CD4-positive, alpha-beta T cell (primary cell): ENCODE measurements at regions not wholly inside any gene's neighbourhood (a gene's known extent, or its start where the extent isn't known, plus 50 kb on each side); places are given as distances from the start of the nearest gene placed in this dataset.

ENCODE experiments used
- ATAC-seq: fragments of 200-7000 bp; cut with Tn5 transposase; one replicate; pipeline ENCODE4 v1.10.0; 2022; ENCODE audit warnings: mild to moderate bottlenecking; ENCODE audit not compliant: poor library complexity
- CTCF ChIA-PET: fragments of 350-600 bp; sonication (Branson Sonifier 250); formaldehyde crosslinking; loops from one replicate; lab custom pipeline; 2021; ENCODE audit warnings: antibody characterized with exemption, inconsistent platforms; lab: Charles Lee
- POLR2A ChIA-PET: fragments of 350-600 bp; sonication (Branson Sonifier 250); formaldehyde crosslinking; loops from one replicate; lab custom pipeline; 2021; ENCODE audit warnings: antibody characterized with exemption, inconsistent platforms; lab: Charles Lee
- DNase-seq, 14 experiments: peaks; one replicate each; pipeline ENCODE4 v3.0.0-alpha.2; 2013 to 2020; ENCODE audit warnings: mixed read lengths in 2 of 14
- H3K27ac ChIP-seq, 2 donors: one replicate each; pipeline versions ENCODE4 v1.5.1 to v1.7.0; 2013; ENCODE audit warnings: low read length in 2 of 2, low read depth in 1 of 2, mild to moderate bottlenecking in 1 of 2
- H3K27me3 ChIP-seq, 2 experiments: 1 replicate in 1 of 2; 2 replicates in 1 of 2; pipeline versions ENCODE4 v1.6.1 to v1.7.0; 2013; ENCODE audit warnings: low read length in 2 of 2, control low read depth in 1 of 2, mild to moderate bottlenecking in 1 of 2, moderate library complexity in 1 of 2; ENCODE audit not compliant: insufficient read depth in 2 of 2, control insufficient read depth in 1 of 2
- H3K36me3 ChIP-seq: one replicate; pipeline ENCODE4 v1.6.1; 2013; ENCODE audit warnings: low read length, control low read depth; ENCODE audit not compliant: insufficient read depth
- H3K4me1 ChIP-seq: one replicate; pipeline ENCODE4 v1.6.1; 2013; ENCODE audit warnings: low read length, control low read depth; ENCODE audit not compliant: insufficient read depth
- H3K4me3 ChIP-seq: one replicate; pipeline ENCODE4 v1.5.1; 2013; ENCODE audit warnings: mild to moderate bottlenecking, low read length, moderate library complexity
- H3K9me3 ChIP-seq, 2 experiments: 1 replicate in 1 of 2; 2 replicates in 1 of 2; pipeline versions ENCODE4 v1.6.1 to v1.7.0; 2013; ENCODE audit warnings: low read length in 2 of 2, mild to moderate bottlenecking in 2 of 2, control low read depth in 1 of 2, moderate library complexity in 1 of 2; ENCODE audit not compliant: control insufficient read depth in 1 of 2, insufficient read depth in 1 of 2
- H3K27ac Mint-ChIP-seq: one replicate; pipeline ENCODE4 v1.8.0; 2020; ENCODE audit warnings: mixed read lengths
- H3K27me3 Mint-ChIP-seq: one replicate; pipeline ENCODE4 v1.8.0; 2021; ENCODE audit warnings: mixed read lengths
- H3K36me3 Mint-ChIP-seq: one replicate; pipeline ENCODE4 v1.8.0; 2021; ENCODE audit warnings: low read depth, mixed read lengths
- H3K4me1 Mint-ChIP-seq: one replicate; pipeline ENCODE4 v1.8.0; 2021; ENCODE audit warnings: low read depth, mixed read lengths
- H3K4me3 Mint-ChIP-seq: one replicate; pipeline ENCODE4 v1.8.0; 2020; ENCODE audit warnings: mild to moderate bottlenecking, mixed read lengths
- H3K9me3 Mint-ChIP-seq: one replicate; pipeline ENCODE4 v1.8.0; 2020; ENCODE audit warnings: mixed read lengths
- CTCF ChIP-seq: fragments of 200-600 bp; IDR thresholded peaks from one replicate; pipeline ENCODE4 v1.8.0; 2022; ENCODE audit warnings: antibody characterized with exemption, mild to moderate bottlenecking
- intact Hi-C, 2 experiments: fragments of 100-400 bp; cut with DNase I in 1 of 2; cut with micrococcal nuclease in 1 of 2; formaldehyde crosslinking; loops; one replicate each; pipeline versions ENCODE4 v1.15.1 to v1.9.0; 2023 to 2025; cut with DNase I, micrococcal nuclease

- ATAC-seq (no peak), DNase-seq (no peak)
- no peak for TF ChIP-seq CTCF
- intact Hi-C loops: no loop called here
- peaks cover 0 to 4% of the 10 kb centered on the region in 2 experiments for H3K9me3 ChIP-seq
- H3K27ac Mint-ChIP-seq: no peak overlapping the region
- no peak overlapping the region for H3K4me3 ChIP-seq
- POLR2A ChIA-PET: interaction anchor here (0.7 kb wide), 1 partner anchor 51 kb away, joined by 3 read pairs; no protein-coding TSS in a partner anchor
- no peaks in the 10 kb centered on the region for H3K27me3 Mint-ChIP-seq
- CTCF ChIA-PET: interaction anchor here (0.6 kb wide), 1 partner anchor 19 kb away, joined by 3 read pairs; no protein-coding TSS in a partner anchor
- no peak overlapping the region for H3K4me3 Mint-ChIP-seq
- H3K9me3 Mint-ChIP-seq: peaks cover 7% of the 10 kb centered on the region
- no peaks in the 10 kb centered on the region for H3K36me3 ChIP-seq
- H3K27ac ChIP-seq: no peak overlapping the region
- H3K4me1 ChIP-seq: no peaks in the 10 kb centered on the region
- H3K4me1 Mint-ChIP-seq: no peaks in the 10 kb centered on the region
- no peaks in the 10 kb centered on the region for H3K36me3 Mint-ChIP-seq
- H3K27me3 ChIP-seq: no peaks in the 10 kb centered on the region
These were observed 100.6 kb upstream of the ARHGAP42 start for GRCh38 chr11:100586361-100587101.

GRCh38 chr11:100592619-100593260, 94.3 kb upstream of the ARHGAP42 start:
- intact Hi-C loops: no loop called here
- Histone ChIP-seq H3K4me3 (no peak overlapping the region), H3K36me3 (no peaks in the 10 kb centered on the region), H3K27me3 (no peaks in the 10 kb centered on the region), H3K27ac (no peak overlapping the region), H3K4me1 (no peaks in the 10 kb centered on the region), H3K9me3 (no peaks in the 10 kb centered on the region)
- Mint-ChIP-seq H3K27ac (no peak overlapping the region), H3K9me3 (peaks cover 7% of the 10 kb centered on the region), H3K27me3 (no peaks in the 10 kb centered on the region), H3K4me1 (no peaks in the 10 kb centered on the region), H3K4me3 (no peak overlapping the region), H3K36me3 (no peaks in the 10 kb centered on the region)
- ATAC-seq (no peak), DNase-seq (no peak)
- ChIA-PET CTCF (no interaction called here), POLR2A (no interaction called here)
- TF ChIP-seq CTCF: no peak

- Mint-ChIP-seq H3K36me3 (no peaks in the 10 kb centered on the region), H3K27ac (no peak overlapping the region), H3K4me3 (no peak overlapping the region), H3K4me1 (no peaks in the 10 kb centered on the region), H3K9me3 (peaks cover 7% of the 10 kb centered on the region), H3K27me3 (no peaks in the 10 kb centered on the region)
- POLR2A ChIA-PET: no interaction called here
- H3K4me3 ChIP-seq: no peak overlapping the region
- intact Hi-C loops: no loop called here
- DNase-seq (no peak), ATAC-seq (no peak)
- TF ChIP-seq CTCF: no peak
- no peaks in the 10 kb centered on the region for H3K4me1 ChIP-seq
- CTCF ChIA-PET: no interaction called here
- no peaks in the 10 kb centered on the region for H3K27me3 ChIP-seq
- H3K36me3 ChIP-seq: no peaks in the 10 kb centered on the region
- no peak overlapping the region for H3K27ac ChIP-seq
- no peaks in the 10 kb centered on the region for H3K9me3 ChIP-seq
These were observed 93.8 kb upstream of the ARHGAP42 start for GRCh38 chr11:100593291-100593690.
